ENCODE measurements at regions not wholly inside any gene's neighbourhood (a gene's known extent, or its start where the extent isn't known, plus 50 kb on each side); places are given as distances from the start of the nearest gene placed in this dataset.

- H3K27me3 ChIP-seq (ENCODE audit: insufficient read depth, low read length, poor library complexity, severe bottlenecking): no peaks in the 10 kb centered on the region
- no peaks in the 10 kb centered on the region for H3F3A ChIP-seq (ENCODE audit: low read depth)
- no peak overlapping the region for H3K4me2 ChIP-seq (ENCODE audit: low read depth, low read length, poor library complexity, severe bottlenecking)
- H3K36me3 ChIP-seq (ENCODE audit: insufficient read depth, low read length): no peaks in the 10 kb centered on the region
- no peaks in the 10 kb centered on the region for H4K20me1 ChIP-seq (ENCODE audit: insufficient read depth, low read length, poor library complexity, severe bottlenecking)
- no peak overlapping the region for H3K9ac ChIP-seq (ENCODE audit: low read depth, low read length, poor library complexity, severe bottlenecking)
- peaks cover 15% of the 10 kb centered on the region for H3K4me1 ChIP-seq (ENCODE audit: insufficient read depth, low read length, poor library complexity, severe bottlenecking)
- H3K9me3 ChIP-seq (ENCODE audit: insufficient read depth, low read depth, low read length): no peaks in the 10 kb centered on the region
- no peak overlapping the region for H3K4me3 ChIP-seq (ENCODE audit: low read length, poor library complexity, severe bottlenecking)
- H3K9me2 ChIP-seq (replicated peaks; ENCODE audit: low read depth, low read length): no peaks in the 10 kb centered on the region
- no peak for TF ChIP-seq CTCF (conservative IDR thresholded peaks at IDR 0.05; ENCODE audit: low read length)
- no peak for TF ChIP-seq EZH2phosphoT487 (IDR thresholded peaks at IDR 0.05; ENCODE audit: borderline replicate concordance)
- H2AFZ ChIP-seq (ENCODE audit: low read length): peak overlapping the region; percentile 54
- no peaks in the 10 kb centered on the region for H3K79me2 ChIP-seq (ENCODE audit: insufficient read depth, low read length)
Measured at GRCh38 chr5:56669534-56670483, 145.5 kb upstream of the MAP3K1 start.

GRCh38 chr5:56668996-56669395 is 146.4 kb upstream of the MAP3K1 start:
- H3K4me1 ChIP-seq (ENCODE audit: insufficient read depth, low read length, poor library complexity, severe bottlenecking): peaks cover 15% of the 10 kb centered on the region
- no peaks in the 10 kb centered on the region for H3K27me3 ChIP-seq (ENCODE audit: insufficient read depth, low read length, poor library complexity, severe bottlenecking)
- no peaks in the 10 kb centered on the region for H4K20me1 ChIP-seq (ENCODE audit: insufficient read depth, low read length, poor library complexity, severe bottlenecking)
- H3F3A ChIP-seq (ENCODE audit: low read depth): no peaks in the 10 kb centered on the region
- H3K9ac ChIP-seq (ENCODE audit: low read depth, low read length, poor library complexity, severe bottlenecking): no peak overlapping the region
- H3K9me3 ChIP-seq (ENCODE audit: insufficient read depth, low read depth, low read length): no peaks in the 10 kb centered on the region
- no peak overlapping the region for H2AFZ ChIP-seq (ENCODE audit: low read length)
- no peak for TF ChIP-seq CTCF (conservative IDR thresholded peaks at IDR 0.05; ENCODE audit: low read length)
- no peak for TF ChIP-seq EZH2phosphoT487 (IDR thresholded peaks at IDR 0.05; ENCODE audit: borderline replicate concordance)
- no peak overlapping the region for H3K4me2 ChIP-seq (ENCODE audit: low read depth, low read length, poor library complexity, severe bottlenecking)
- H3K79me2 ChIP-seq (ENCODE audit: insufficient read depth, low read length): no peaks in the 10 kb centered on the region
- H3K4me3 ChIP-seq (ENCODE audit: low read length, poor library complexity, severe bottlenecking): no peak overlapping the region
- H3K36me3 ChIP-seq (ENCODE audit: insufficient read depth, low read length): no peaks in the 10 kb centered on the region
- H3K9me2 ChIP-seq (replicated peaks; ENCODE audit: low read depth, low read length): no peaks in the 10 kb centered on the region

GRCh38 chr5:56667692-56668091 is 147.7 kb upstream of the MAP3K1 start:
- no peaks in the 10 kb centered on the region for H3K9me2 ChIP-seq (replicated peaks; ENCODE audit: low read depth, low read length)
- no peaks in the 10 kb centered on the region for H3K79me2 ChIP-seq (ENCODE audit: insufficient read depth, low read length)
- H2AFZ ChIP-seq (ENCODE audit: low read length): no peak overlapping the region
- H3K36me3 ChIP-seq (ENCODE audit: insufficient read depth, low read length): no peaks in the 10 kb centered on the region
- no peaks in the 10 kb centered on the region for H3K27me3 ChIP-seq (ENCODE audit: insufficient read depth, low read length, poor library complexity, severe bottlenecking)
- no peaks in the 10 kb centered on the region for H4K20me1 ChIP-seq (ENCODE audit: insufficient read depth, low read length, poor library complexity, severe bottlenecking)
- H3K9ac ChIP-seq (ENCODE audit: low read depth, low read length, poor library complexity, severe bottlenecking): no peak overlapping the region
- peaks cover 6% of the 10 kb centered on the region for H3K4me1 ChIP-seq (ENCODE audit: insufficient read depth, low read length, poor library complexity, severe bottlenecking)
- no peaks in the 10 kb centered on the region for H3K9me3 ChIP-seq (ENCODE audit: insufficient read depth, low read depth, low read length)
- no peak for TF ChIP-seq EZH2phosphoT487 (IDR thresholded peaks at IDR 0.05; ENCODE audit: borderline replicate concordance)
- TF ChIP-seq CTCF (conservative IDR thresholded peaks at IDR 0.05; ENCODE audit: low read length): no peak
- H3K4me3 ChIP-seq (ENCODE audit: low read length, poor library complexity, severe bottlenecking): no peak overlapping the region
- no peaks in the 10 kb centered on the region for H3F3A ChIP-seq (ENCODE audit: low read depth)
- no peak overlapping the region for H3K4me2 ChIP-seq (ENCODE audit: low read depth, low read length, poor library complexity, severe bottlenecking)

Measured in Loucy (cell line).